H9 (cell line): ENCODE measurements at regions not wholly inside any gene's neighbourhood (a gene's known extent, or its start where the extent isn't known, plus 50 kb on each side); places are given as distances from the start of the nearest gene placed in this dataset.

Experiments
- DNase-seq: peaks from one replicate; pipeline ENCODE4 v3.0.0-alpha.2; 2017
- H2AFZ ChIP-seq: one replicate; pipeline ENCODE4 v1.6.1; 2013; ENCODE audit warnings: mild to moderate bottlenecking, low read length, control low read depth, moderate library complexity
- H2AK5ac ChIP-seq: 2 replicates; pipeline ENCODE4 v1.6.1; 2013; ENCODE audit warnings: low read length, control low read depth, mixed read lengths; ENCODE audit not compliant: insufficient read length
- H2BK120ac ChIP-seq: one replicate; pipeline ENCODE4 v1.6.1; 2013; ENCODE audit warnings: low read depth, mild to moderate bottlenecking, low read length, control low read depth, inconsistent platforms; ENCODE audit not compliant: poor library complexity, severe bottlenecking
- H2BK12ac ChIP-seq: 2 replicates; pipeline ENCODE4 v1.6.1; 2013; ENCODE audit warnings: low read length, control low read depth, mixed read lengths, low read depth; ENCODE audit not compliant: insufficient read length
- H2BK15ac ChIP-seq: 2 replicates; pipeline ENCODE4 v1.6.1; 2013; ENCODE audit warnings: low read depth, low read length, control low read depth
- H2BK20ac ChIP-seq: one replicate; pipeline ENCODE4 v1.6.1; 2013; ENCODE audit warnings: low read depth, mild to moderate bottlenecking, low read length, control low read depth, inconsistent platforms; ENCODE audit not compliant: poor library complexity, severe bottlenecking
- H2BK5ac ChIP-seq: 2 replicates; pipeline ENCODE4 v1.6.1; 2013; ENCODE audit warnings: low read length, control low read depth, mixed read lengths; ENCODE audit not compliant: insufficient read length
- H3K14ac ChIP-seq: 2 replicates; pipeline ENCODE4 v1.6.1; 2013; ENCODE audit warnings: low read length, control low read depth; ENCODE audit not compliant: insufficient read depth
- H3K18ac ChIP-seq: 2 replicates; pipeline ENCODE4 v1.6.1; 2013; ENCODE audit warnings: low read depth, mild to moderate bottlenecking, mixed read lengths, low read length, control low read depth; ENCODE audit not compliant: insufficient read length
- H3K23ac ChIP-seq: 2 replicates; pipeline ENCODE4 v1.6.1; 2013; ENCODE audit warnings: low read length, control low read depth, mixed read lengths, low read depth; ENCODE audit not compliant: insufficient read length
- H3K23me2 ChIP-seq: 2 replicates; pipeline ENCODE4 v1.6.1; 2013; ENCODE audit warnings: low read depth, mild to moderate bottlenecking, mixed read lengths, low read length, control low read depth; ENCODE audit not compliant: insufficient read length, poor library complexity, severe bottlenecking
- H3K27ac ChIP-seq: 2 replicates; pipeline ENCODE4 v1.5.1; 2013; ENCODE audit warnings: low read length, control low read depth, mixed read lengths, low read depth; ENCODE audit not compliant: insufficient read length
- H3K27me3 ChIP-seq: 2 replicates; pipeline ENCODE4 v1.6.1; 2013; ENCODE audit warnings: low read length, control low read depth, inconsistent platforms; ENCODE audit not compliant: insufficient read depth
- H3K4ac ChIP-seq: 2 replicates; pipeline ENCODE4 v1.6.1; 2013; ENCODE audit warnings: low read depth, mild to moderate bottlenecking, control low read depth, inconsistent platforms, low read length, moderate library complexity
- H3K4me1 ChIP-seq: 2 replicates; pipeline ENCODE4 v1.6.1; 2013; ENCODE audit warnings: low read length, control low read depth, inconsistent platforms; ENCODE audit not compliant: insufficient read depth
- H3K4me2 ChIP-seq: 2 replicates; pipeline ENCODE4 v1.6.1; 2013; ENCODE audit warnings: low read length, control low read depth, mixed read lengths; ENCODE audit not compliant: insufficient read length, insufficient read depth
- H3K56ac ChIP-seq: 2 replicates; pipeline ENCODE4 v1.6.1; 2013; ENCODE audit warnings: low read depth, mild to moderate bottlenecking, mixed read lengths, low read length, control low read depth; ENCODE audit not compliant: insufficient read length
- H3K79me1 ChIP-seq: 2 replicates; pipeline ENCODE4 v1.6.1; 2013; ENCODE audit warnings: low read depth, mild to moderate bottlenecking, moderate library complexity, low read length, control low read depth, inconsistent platforms; ENCODE audit not compliant: insufficient read depth, poor library complexity, severe bottlenecking
- H3K79me2 ChIP-seq: 2 replicates; pipeline ENCODE4 v1.6.1; 2013; ENCODE audit warnings: low read length, control low read depth, inconsistent platforms; ENCODE audit not compliant: insufficient read depth
- H3K9ac ChIP-seq: 2 replicates; pipeline ENCODE4 v1.6.1; 2013; ENCODE audit warnings: low read length, control low read depth, mixed read lengths; ENCODE audit not compliant: insufficient read length; ENCODE audit errors: extremely low read depth
- H3K9me3 ChIP-seq: one replicate; pipeline ENCODE4 v1.6.1; 2013; ENCODE audit warnings: low read depth, low read length, inconsistent platforms; ENCODE audit not compliant: control insufficient read depth
- H3T11ph ChIP-seq: one replicate; pipeline ENCODE4 v1.6.1; 2013; ENCODE audit warnings: mild to moderate bottlenecking, low read length, control low read depth, inconsistent platforms
- H4K20me1 ChIP-seq: one replicate; pipeline ENCODE4 v1.6.1; 2013; ENCODE audit not compliant: control insufficient read depth, insufficient read length, insufficient read depth
- H4K5ac ChIP-seq: 2 replicates; pipeline ENCODE4 v1.6.1; 2013; ENCODE audit warnings: low read depth, mild to moderate bottlenecking, mixed read lengths, low read length, control low read depth; ENCODE audit not compliant: insufficient read length
- H4K8ac ChIP-seq: replicated peaks from 2 replicates; pipeline ENCODE4 v1.6.1; 2013; ENCODE audit warnings: low read length, control low read depth, mixed read lengths, low read depth; ENCODE audit not compliant: insufficient read length
- H4K91ac ChIP-seq: 2 replicates; pipeline ENCODE4 v1.6.1; 2013; ENCODE audit warnings: low read depth, mild to moderate bottlenecking, moderate library complexity, mixed read lengths, low read length, control low read depth; ENCODE audit not compliant: insufficient read length
- H3K27ac Mint-ChIP-seq, 3 experiments: 2 replicates in 2 of 3; 3 replicates in 1 of 3; pipeline ENCODE4 v1.8.0; 2020 to 2021; ENCODE audit warnings: mixed read lengths in 3 of 3, mild to moderate bottlenecking in 1 of 3, moderate library complexity in 1 of 3
- H3K27me3 Mint-ChIP-seq: 2 replicates; pipeline ENCODE4 v1.8.0; 2021; ENCODE audit warnings: low read depth, mild to moderate bottlenecking, moderate library complexity, mixed read lengths
- H3K36me3 Mint-ChIP-seq, 3 experiments: 2 replicates in 2 of 3; 3 replicates in 1 of 3; pipeline ENCODE4 v1.8.0; 2020 to 2021; ENCODE audit warnings: low read depth in 3 of 3, mixed read lengths in 3 of 3; ENCODE audit not compliant: insufficient read depth in 1 of 3
- H3K4me1 Mint-ChIP-seq, 2 experiments: 2 replicates each; pipeline ENCODE4 v1.8.0; 2020; ENCODE audit warnings: mixed read lengths in 2 of 2
- H3K4me3 Mint-ChIP-seq, 2 experiments: 2 replicates in 1 of 2; 3 replicates in 1 of 2; pipeline ENCODE4 v1.8.0; 2020 to 2021; ENCODE audit warnings: mild to moderate bottlenecking in 2 of 2, mixed read lengths in 2 of 2, moderate library complexity in 1 of 2
- H3K9me3 Mint-ChIP-seq, 2 experiments: 2 replicates in 1 of 2; 3 replicates in 1 of 2; pipeline ENCODE4 v1.8.0; 2020; ENCODE audit warnings: mild to moderate bottlenecking in 2 of 2, mixed read lengths in 2 of 2, moderate library complexity in 1 of 2
- CTCF ChIP-seq: fragments of 200-600 bp; sonication (generic); conservative IDR thresholded peaks from 3 replicates; pipeline ENCODE4 v1.8.0; 2021; ENCODE audit warnings: antibody characterized with exemption, mild to moderate bottlenecking
- WGBS: extraction: QIAGEN DNeasy Blood & Tissue Kit; methylation state at CpG from one replicate; pipeline ENCODE4 v1.1.7; 2013; ENCODE audit warnings: missing lambda C conversion rate, low lambda C conversion rate, mixed read lengths; ENCODE audit not compliant: insufficient read length; ENCODE audit errors: extremely low coverage; 5-methylcytosine and 5-hydroxymethylcytosine counted together

- Histone ChIP-seq H3K4me2 (no peak overlapping the region), H3K79me2 (no peaks in the 10 kb centered on the region), H3K27me3 (no peaks in the 10 kb centered on the region), H3K27ac (no peak overlapping the region), H3T11ph (no peak overlapping the region), H3K79me1 (no peaks in the 10 kb centered on the region), H4K5ac (no peak overlapping the region), H2AFZ (no peak overlapping the region), H3K23me2 (no peaks in the 10 kb centered on the region), H3K9ac (no peak overlapping the region), H2BK120ac (no peak overlapping the region), H2BK5ac (no peak overlapping the region), H2BK12ac (no peak overlapping the region), H3K9me3 (no peaks in the 10 kb centered on the region), H2BK15ac (no peak overlapping the region), H3K4ac (no peak overlapping the region), H3K14ac (no peak overlapping the region), H3K56ac (no peak overlapping the region), H3K4me1 (no peaks in the 10 kb centered on the region), H4K20me1 (no peaks in the 10 kb centered on the region), H2BK20ac (no peak overlapping the region), H4K91ac (no peak overlapping the region), H4K8ac (no peak overlapping the region), H3K18ac (no peak overlapping the region), H2AK5ac (no peak overlapping the region), H3K23ac (no peak overlapping the region)
- Mint-ChIP-seq H3K4me1 (peaks cover 5 to 6% of the 10 kb centered on the region in 2 experiments; a peak in 2 of 4 replicates), H3K36me3 (peaks cover 0 to 8% (median 2%) of the 10 kb centered on the region in 3 experiments; a peak in 3 of 7 replicates), H3K4me3 (no peak overlapping the region), H3K9me3 (peaks cover 3 to 6% of the 10 kb centered on the region in 2 experiments), H3K27me3 (no peaks in the 10 kb centered on the region), H3K27ac (no peak overlapping the region)
- DNase-seq = no peak
- no CpG with 5 or more reads among the region's 5 CpGs for WGBS
- TF ChIP-seq CTCF = no peak
These were observed 189.5 kb upstream of the LYZL1 start for GRCh38 chr10:29099415-29099814.
